NCI-H2196 treated with DMSO at 0.1 percent for 48 hours (cell line): ENCODE measurements at regions not wholly inside any gene's neighbourhood (a gene's known extent, or its start where the extent isn't known, plus 50 kb on each side); places are given as distances from the start of the nearest gene placed in this dataset.
"Not testable (repeated sequence)": the region's sequence is repeated elsewhere in the genome, so short reads cannot be mapped to it uniquely, and the experiment has no call there.

Experiments used
- DNase-seq: peaks from one replicate; lab custom pipeline; 2025; ENCODE audit not compliant: unreplicated experiment; lab: John Stamatoyannopoulos, UW

- DNase-seq = no peak
Observed at GRCh38 chr2:430291-431040, 142.6 kb upstream of the ALKAL2 start.

GRCh38 chr2:429575-430254 is 141.8 kb upstream of the ALKAL2 start:
- DNase-seq = no peak

- DNase-seq = no peak
Observed at GRCh38 chr2:429142-429541, 141.3 kb upstream of the ALKAL2 start.

- no peak for DNase-seq
Observed at GRCh38 chr2:428591-428990, 140.7 kb upstream of the ALKAL2 start.

GRCh38 chr2:426696-427095 is 138.8 kb upstream of the ALKAL2 start:
- DNase-seq = not testable (repeated sequence)

- no peak for DNase-seq
Observed at GRCh38 chr2:425947-426346, 138.1 kb upstream of the ALKAL2 start.

- no peak for DNase-seq
Observed at GRCh38 chr2:425243-425642, 137.4 kb upstream of the ALKAL2 start.

GRCh38 chr2:424306-425171 is 136.6 kb upstream of the ALKAL2 start:
- no peak for DNase-seq

- no peak for DNase-seq
Observed at GRCh38 chr2:423479-423878, 135.6 kb upstream of the ALKAL2 start.

GRCh38 chr2:422676-423435 is 135.0 kb upstream of the ALKAL2 start:
- DNase-seq = no peak

GRCh38 chr2:421406-421805 is 133.5 kb upstream of the ALKAL2 start:
- no peak for DNase-seq

GRCh38 chr2:419687-420317 is 131.9 kb upstream of the ALKAL2 start:
- DNase-seq = no peak

- DNase-seq = no peak
Observed at GRCh38 chr2:417662-418061, 129.8 kb upstream of the ALKAL2 start.

- no peak for DNase-seq
Observed at GRCh38 chr2:417006-417405, 129.1 kb upstream of the ALKAL2 start.

GRCh38 chr2:415986-416610 is 128.2 kb upstream of the ALKAL2 start:
- no peak for DNase-seq

GRCh38 chr2:409523-409922 is 121.6 kb upstream of the ALKAL2 start:
- DNase-seq = no peak

- DNase-seq = no peak
Observed at GRCh38 chr2:407630-408029, 119.7 kb upstream of the ALKAL2 start.

- DNase-seq = no peak
Observed at GRCh38 chr2:406876-407275, 119.0 kb upstream of the ALKAL2 start.

GRCh38 chr2:406231-406630 is 118.3 kb upstream of the ALKAL2 start:
- DNase-seq = no peak

GRCh38 chr2:404581-404980 is 116.7 kb upstream of the ALKAL2 start:
- DNase-seq = no peak
